GM23338 (cell line): ENCODE measurements at regions not wholly inside any gene's neighbourhood (a gene's known extent, or its start where the extent isn't known, plus 50 kb on each side); places are given as distances from the start of the nearest gene placed in this dataset.

ENCODE experiments used
- ATAC-seq: fragments of 200-7000 bp; cut with Tn5 transposase; 3 replicates; pipeline ENCODE4 v1.9.1; 2020
- DNase-seq: peaks from one replicate; pipeline ENCODE4 v3.0.0-alpha.2; 2015; ENCODE audit warnings: low spot score
- H2AFZ ChIP-seq: fragments of 200-600 bp; sonication (generic); 2 replicates; pipeline ENCODE4 v1.8.0; 2016; ENCODE audit warnings: antibody characterized with exemption, mild to moderate bottlenecking, moderate library complexity
- H3F3A ChIP-seq: fragments of 200-600 bp; sonication (generic); replicated peaks from 2 replicates; pipeline ENCODE4 v1.8.0; 2017; ENCODE audit warnings: antibody characterized with exemption, mixed run types, low read depth
- H3K27ac ChIP-seq: fragments of 200-600 bp; sonication (generic); 2 replicates; pipeline ENCODE4 v1.6.1; 2016; ENCODE audit warnings: low read depth
- H3K27me3 ChIP-seq: fragments of 200-600 bp; sonication (generic); 2 replicates; pipeline ENCODE4 v1.8.0; 2016; ENCODE audit warnings: mild to moderate bottlenecking, mixed run types, moderate library complexity; ENCODE audit not compliant: insufficient read depth
- H3K36me3 ChIP-seq: fragments of 200-600 bp; sonication (generic); 2 replicates; pipeline ENCODE4 v1.8.0; 2016; ENCODE audit warnings: mild to moderate bottlenecking; ENCODE audit not compliant: insufficient read depth
- H3K4me1 ChIP-seq: fragments of 200-600 bp; sonication (generic); 2 replicates; pipeline ENCODE4 v1.8.0; 2016; ENCODE audit warnings: mild to moderate bottlenecking, moderate library complexity; ENCODE audit not compliant: insufficient read depth
- H3K4me2 ChIP-seq: fragments of 200-600 bp; sonication (generic); 2 replicates; pipeline ENCODE4 v1.7.1; 2017; ENCODE audit warnings: mixed run types
- H3K4me3 ChIP-seq: fragments of 200-600 bp; sonication (generic); 2 replicates; pipeline ENCODE4 v1.6.1; 2016; ENCODE audit warnings: mixed run types
- H3K79me2 ChIP-seq: fragments of 200-600 bp; sonication (generic); replicated peaks from 2 replicates; pipeline ENCODE4 v1.8.0; 2017; ENCODE audit warnings: mild to moderate bottlenecking; ENCODE audit not compliant: insufficient read depth
- H3K9me2 ChIP-seq: fragments of 200-600 bp; sonication (generic); 2 replicates; pipeline ENCODE4 v1.8.0; 2017; ENCODE audit not compliant: insufficient read depth
- H4K20me1 ChIP-seq: fragments of 200-600 bp; sonication (generic); replicated peaks from 2 replicates; pipeline ENCODE4 v1.8.0; 2017; ENCODE audit warnings: mild to moderate bottlenecking; ENCODE audit not compliant: insufficient read depth
- H3K27ac Mint-ChIP-seq: 2 replicates; pipeline ENCODE4 v1.8.0; 2020; ENCODE audit warnings: inconsistent platforms, mild to moderate bottlenecking, moderate library complexity, mixed read lengths
- H3K27me3 Mint-ChIP-seq: 3 replicates; pipeline ENCODE4 v1.8.0; 2022; ENCODE audit warnings: low read depth, mild to moderate bottlenecking, moderate library complexity, mixed read lengths, inconsistent platforms; ENCODE audit not compliant: insufficient read depth, poor library complexity
- H3K36me3 Mint-ChIP-seq: 3 replicates; pipeline ENCODE4 v1.8.0; 2021; ENCODE audit warnings: low read depth, mild to moderate bottlenecking, inconsistent platforms, moderate library complexity, mixed read lengths
- H3K4me1 Mint-ChIP-seq: 3 replicates; pipeline ENCODE4 v1.8.0; 2020; ENCODE audit warnings: mild to moderate bottlenecking, inconsistent platforms, mixed read lengths
- H3K4me3 Mint-ChIP-seq: 3 replicates; pipeline ENCODE4 v1.8.0; 2021; ENCODE audit warnings: moderate library complexity, mild to moderate bottlenecking, inconsistent platforms, mixed read lengths
- H3K9me3 Mint-ChIP-seq: 3 replicates; pipeline ENCODE4 v1.8.0; 2020; ENCODE audit warnings: moderate library complexity, mild to moderate bottlenecking, inconsistent platforms, mixed read lengths
- CREB1 ChIP-seq: fragments of 250-450 bp; sonication (Bioruptor Pico); IDR thresholded peaks from 2 replicates; pipeline ENCODE4 v1.5.0; 2020; ENCODE audit warnings: low read depth, mild to moderate bottlenecking, moderate library complexity
- CTCF ChIP-seq, 2 experiments: fragments of 200-600 bp in 1 of 2; sonication (generic) in 1 of 2; conservative IDR thresholded peaks; 2 replicates each; pipeline versions ENCODE4 v1.5.1 to v1.6.1; 2016 to 2017; ENCODE audit warnings: antibody characterized with exemption in 2 of 2, low read depth in 2 of 2, mild to moderate bottlenecking in 2 of 2, moderate library complexity in 1 of 2
- ETS1 ChIP-seq: IDR thresholded peaks from 2 replicates; pipeline ENCODE4 v1.6.1; 2016; ENCODE audit warnings: antibody characterized with exemption
- EZH2 ChIP-seq: fragments of 200-600 bp; sonication (generic); IDR thresholded peaks from one replicate; pipeline ENCODE4 v1.8.0; 2017; ENCODE audit warnings: antibody characterized with exemption, mild to moderate bottlenecking, low read depth; ENCODE audit not compliant: unreplicated experiment
- JUNB ChIP-seq: IDR thresholded peaks from one replicate; pipeline ENCODE4 v1.6.1; 2016; ENCODE audit warnings: antibody characterized with exemption; ENCODE audit not compliant: unreplicated experiment
- POLR2AphosphoS5 ChIP-seq: IDR thresholded peaks from 2 replicates; pipeline ENCODE4 v1.6.1; 2016; ENCODE audit warnings: antibody characterized with exemption, low read depth
- REST ChIP-seq: IDR thresholded peaks from one replicate; pipeline ENCODE4 v1.6.1; 2018; ENCODE audit warnings: antibody characterized with exemption; ENCODE audit not compliant: unreplicated experiment
- STAT1 ChIP-seq: IDR thresholded peaks from one replicate; pipeline ENCODE4 v1.6.1; 2016; ENCODE audit warnings: antibody characterized with exemption; ENCODE audit not compliant: unreplicated experiment
- ZNF114 ChIP-seq: fragments of 250-450 bp; sonication (Bioruptor Pico); IDR thresholded peaks from 2 replicates; pipeline ENCODE4 v1.5.0; 2020; ENCODE audit warnings: mild to moderate bottlenecking, moderate library complexity
- ZNF462 ChIP-seq: fragments of 250-450 bp; sonication (Bioruptor Pico); IDR thresholded peaks from 2 replicates; pipeline ENCODE4 v1.5.0; 2020; ENCODE audit warnings: mild to moderate bottlenecking, moderate library complexity

GRCh38 chr3:3333571-3333970, 154.1 kb upstream of the CRBN start (continued):
- no peak for TF ChIP-seq REST
- no peak for TF ChIP-seq POLR2AphosphoS5
- no peak for TF ChIP-seq CTCF (conservative IDR thresholded peaks at IDR 0.05; ENCODE audit: low read depth in 2 of 2)
- no peak for TF ChIP-seq EZH2

- Histone ChIP-seq H3K27ac (no peak overlapping the region), H3K27me3 (no peaks in the 10 kb centered on the region), H3K4me2 (0 out of 2 replicates have a peak overlapping the region, but pooled peaks have one; percentile 43), H3K79me2 (no peaks in the 10 kb centered on the region), H3K4me3 (no peak overlapping the region), H3K9me2 (no peaks in the 10 kb centered on the region), H2AFZ (peak overlapping the region; percentile 40; the same call in 1 of the 2 replicates), H3F3A (no peaks in the 10 kb centered on the region), H3K4me1 (peaks cover 6% of the 10 kb centered on the region; the same call in 1 of the 2 replicates), H4K20me1 (no peaks in the 10 kb centered on the region), H3K36me3 (no peaks in the 10 kb centered on the region)
- ATAC-seq: no peak
- Mint-ChIP-seq H3K4me1 (no peaks in the 10 kb centered on the region), H3K4me3 (no peak overlapping the region), H3K27ac (no peak overlapping the region), H3K27me3 (no peaks in the 10 kb centered on the region), H3K9me3 (peaks cover 95% of the 10 kb centered on the region), H3K36me3 (peaks cover 44% of the 10 kb centered on the region)
- peak; percentile 6 for DNase-seq
- TF ChIP-seq CTCF (conservative IDR thresholded peaks at IDR 0.05; ENCODE audit: low read depth in 2 of 2): no peak
- no peak for TF ChIP-seq POLR2AphosphoS5
- TF ChIP-seq JUNB: no peak
- TF ChIP-seq ETS1: no peak
- TF ChIP-seq STAT1: no peak
- no peak for TF ChIP-seq ZNF114 (CRISPR knock-in tag)
- no peak for TF ChIP-seq CREB1 (CRISPR knock-in tag)
- no peak for TF ChIP-seq ZNF462 (CRISPR knock-in tag)
These were observed 137.0 kb upstream of the CRBN start for GRCh38 chr3:3316521-3316920.
